ENCODE measurements at regions not wholly inside any gene's neighbourhood (a gene's known extent, or its start where the extent isn't known, plus 50 kb on each side); places are given as distances from the start of the nearest gene placed in this dataset.

DNA sequence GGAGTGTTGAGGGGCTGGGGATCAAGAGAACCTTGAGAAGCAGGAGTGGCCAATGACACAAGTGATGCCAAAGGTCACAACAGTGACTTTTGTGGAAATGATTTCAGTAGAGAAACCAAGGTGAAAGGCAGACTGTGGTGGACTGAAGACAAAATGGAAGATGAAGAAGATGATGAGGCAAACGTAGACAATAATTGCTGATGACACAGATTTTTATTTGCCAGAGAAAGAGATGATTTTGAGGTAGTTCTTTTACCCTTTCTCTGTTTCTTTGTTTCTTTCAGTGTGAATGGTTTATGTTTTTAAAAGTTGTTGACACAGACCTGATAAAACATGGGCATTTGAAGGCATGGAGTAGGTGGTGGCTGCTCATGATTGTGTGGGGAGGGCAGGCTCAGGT is 121.0 kb upstream of the ARGLU1 start:
- TF ChIP-seq, protein P1, sequence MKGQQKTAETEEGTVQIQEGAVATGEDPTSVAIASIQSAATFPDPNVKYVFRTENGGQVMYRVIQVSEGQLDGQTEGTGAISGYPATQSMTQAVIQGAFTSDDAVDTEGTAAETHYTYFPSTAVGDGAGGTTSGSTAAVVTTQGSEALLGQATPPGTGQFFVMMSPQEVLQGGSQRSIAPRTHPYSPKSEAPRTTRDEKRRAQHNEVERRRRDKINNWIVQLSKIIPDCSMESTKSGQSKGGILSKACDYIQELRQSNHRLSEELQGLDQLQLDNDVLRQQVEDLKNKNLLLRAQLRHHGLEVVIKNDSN (IDR thresholded peaks at IDR 0.05; ENCODE audit: borderline replicate concordance, low read depth), result no peak
- TF ChIP-seq EZH2phosphoT487 (IDR thresholded peaks at IDR 0.05; ENCODE audit: borderline replicate concordance, low read depth) (no peak), YY1 (IDR thresholded peaks at IDR 0.05; ENCODE audit: low read depth) (no peak)
- TF ChIP-seq, protein P2, sequence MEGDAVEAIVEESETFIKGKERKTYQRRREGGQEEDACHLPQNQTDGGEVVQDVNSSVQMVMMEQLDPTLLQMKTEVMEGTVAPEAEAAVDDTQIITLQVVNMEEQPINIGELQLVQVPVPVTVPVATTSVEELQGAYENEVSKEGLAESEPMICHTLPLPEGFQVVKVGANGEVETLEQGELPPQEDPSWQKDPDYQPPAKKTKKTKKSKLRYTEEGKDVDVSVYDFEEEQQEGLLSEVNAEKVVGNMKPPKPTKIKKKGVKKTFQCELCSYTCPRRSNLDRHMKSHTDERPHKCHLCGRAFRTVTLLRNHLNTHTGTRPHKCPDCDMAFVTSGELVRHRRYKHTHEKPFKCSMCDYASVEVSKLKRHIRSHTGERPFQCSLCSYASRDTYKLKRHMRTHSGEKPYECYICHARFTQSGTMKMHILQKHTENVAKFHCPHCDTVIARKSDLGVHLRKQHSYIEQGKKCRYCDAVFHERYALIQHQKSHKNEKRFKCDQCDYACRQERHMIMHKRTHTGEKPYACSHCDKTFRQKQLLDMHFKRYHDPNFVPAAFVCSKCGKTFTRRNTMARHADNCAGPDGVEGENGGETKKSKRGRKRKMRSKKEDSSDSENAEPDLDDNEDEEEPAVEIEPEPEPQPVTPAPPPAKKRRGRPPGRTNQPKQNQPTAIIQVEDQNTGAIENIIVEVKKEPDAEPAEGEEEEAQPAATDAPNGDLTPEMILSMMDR (IDR thresholded peaks at IDR 0.05), result no peak
